Activated T-cell treated with anti-CD3 and anti-CD28 coated beads for 4 hours (primary cell): ENCODE measurements at regions not wholly inside any gene's neighbourhood (a gene's known extent, or its start where the extent isn't known, plus 50 kb on each side); places are given as distances from the start of the nearest gene placed in this dataset.

ENCODE experiments used
- DNase-seq: peaks from one replicate; pipeline ENCODE4 v3.0.0-alpha.2; 2020

GRCh38 chr19:28522545-28522922 is 690.4 kb downstream of the UQCRFS1 start:
- DNase-seq = no peak

- no peak for DNase-seq
Observed at GRCh38 chr19:28521614-28522544, 691.1 kb downstream of the UQCRFS1 start.

GRCh38 chr19:28520998-28521568 is 691.9 kb downstream of the UQCRFS1 start:
- DNase-seq = no peak

- DNase-seq = no peak
Observed at GRCh38 chr19:28519952-28520861, 692.7 kb downstream of the UQCRFS1 start.

GRCh38 chr19:28519218-28519779 is 693.7 kb downstream of the UQCRFS1 start:
- DNase-seq = no peak

- DNase-seq = no peak
Observed at GRCh38 chr19:28516415-28516872, 696.5 kb downstream of the UQCRFS1 start.

GRCh38 chr19:28514166-28514565 is 698.8 kb downstream of the UQCRFS1 start:
- no peak for DNase-seq

GRCh38 chr19:28511655-28512054 is 701.3 kb downstream of the UQCRFS1 start:
- no peak for DNase-seq

- DNase-seq = no peak
Observed at GRCh38 chr19:28509079-28509895, 703.7 kb downstream of the UQCRFS1 start.

GRCh38 chr19:28508666-28509065 is 704.3 kb downstream of the UQCRFS1 start:
- no peak for DNase-seq

- DNase-seq = no peak
Observed at GRCh38 chr19:28505933-28506332, 707.0 kb downstream of the UQCRFS1 start.

- no peak for DNase-seq
Observed at GRCh38 chr19:28505134-28505533, 707.8 kb downstream of the UQCRFS1 start.

- no peak for DNase-seq
Observed at GRCh38 chr19:28504727-28505126, 708.2 kb downstream of the UQCRFS1 start.

- no peak for DNase-seq
Observed at GRCh38 chr19:28504139-28504538, 708.8 kb downstream of the UQCRFS1 start.

GRCh38 chr19:28502879-28503734 is 709.8 kb downstream of the UQCRFS1 start:
- no peak for DNase-seq

GRCh38 chr19:28501976-28502375 is 711.0 kb downstream of the UQCRFS1 start:
- no peak for DNase-seq

GRCh38 chr19:28500982-28501630 is 711.8 kb downstream of the UQCRFS1 start:
- no peak for DNase-seq

GRCh38 chr19:28500296-28500695 is 712.7 kb downstream of the UQCRFS1 start:
- DNase-seq = no peak

GRCh38 chr19:28498404-28498976 is 714.5 kb downstream of the UQCRFS1 start:
- no peak for DNase-seq

- DNase-seq = no peak
Observed at GRCh38 chr19:28497887-28498286, 715.1 kb downstream of the UQCRFS1 start.
